ENCODE measurements at regions not wholly inside any gene's neighbourhood (a gene's known extent, or its start where the extent isn't known, plus 50 kb on each side); places are given as distances from the start of the nearest gene placed in this dataset.

DNA sequence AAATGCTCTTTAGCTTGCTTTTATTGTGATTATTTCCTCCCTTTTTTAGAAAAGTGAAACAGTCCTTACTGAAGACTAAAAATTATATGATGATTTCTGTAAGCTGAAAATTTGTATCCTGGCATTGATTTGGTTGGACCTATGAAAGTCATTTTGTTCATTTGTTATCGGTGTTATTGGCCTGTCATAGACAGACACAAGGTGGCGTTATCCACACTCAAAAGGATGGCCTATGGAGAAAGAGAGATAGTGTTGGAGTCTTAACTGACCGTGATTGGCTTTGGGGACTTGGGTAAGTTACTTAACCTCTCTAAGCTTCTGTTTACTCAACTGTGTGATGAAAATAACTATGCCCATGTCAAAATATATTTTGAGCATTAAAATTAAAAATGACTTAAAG lies 203.6 kb upstream of the CHODL start:
- Histone ChIP-seq H3K4me3 (replicated peaks in 1 of 3; ENCODE audit: insufficient read depth in 1 of 3, low read depth in 1 of 3, low read length in 3 of 3) (no peak overlapping the region), H2AFZ (ENCODE audit: low read depth, low read length) (no peak overlapping the region), H4K20me1 (replicated peaks; ENCODE audit: control insufficient read depth, extremely low read depth, insufficient read depth, low read length) (no peaks in the 10 kb centered on the region), H3K27me3 (ENCODE audit: control insufficient read depth in 2 of 2, insufficient read depth in 2 of 2, low read length in 2 of 2) (no peaks in the 10 kb centered on the region), H3K79me2 (ENCODE audit: control insufficient read depth, insufficient read depth, low read length) (no peaks in the 10 kb centered on the region), H3K9me3 (replicated peaks; ENCODE audit: control insufficient read depth, insufficient read depth, low read length) (no peaks in the 10 kb centered on the region), H3K4me2 (ENCODE audit: insufficient read depth, low read length) (no peak overlapping the region), H3K4me1 (ENCODE audit: control insufficient read depth, extremely low read depth, insufficient read depth, low read length) (no peaks in the 10 kb centered on the region), H3K9ac (replicated peaks; ENCODE audit: extremely low read depth, insufficient read depth, low read length) (no peak overlapping the region), H3K9me1 (replicated peaks; ENCODE audit: control insufficient read depth, extremely low read depth, insufficient read depth, low read length) (no peaks in the 10 kb centered on the region), H3K27ac (ENCODE audit: insufficient read depth, low read depth, low read length) (no peak overlapping the region), H3K36me3 (ENCODE audit: control insufficient read depth in 2 of 2, extremely low read depth in 1 of 2, insufficient read depth in 2 of 2, low read length in 2 of 2) (no peaks in the 10 kb centered on the region)
- DNase-seq (ENCODE audit: low read depth, low spot score) (peak; percentile 59), FAIRE-seq (no peak)
- dilution Hi-C loops (cut with MboI; ENCODE audit: extremely low pct_ligation_motif_present, low sequenced_read_pairs) = no loop called here
- TF ChIP-seq MAX (IDR thresholded peaks at IDR 0.05; ENCODE audit: insufficient read depth, insufficient read length) (no peak), EZH2 (IDR thresholded peaks at IDR 0.05; ENCODE audit: borderline replicate concordance, low read depth, low read length, severe bottlenecking) (no peak), FOS (IDR thresholded peaks at IDR 0.05; ENCODE audit: borderline replicate concordance, insufficient read depth, low read length) (no peak), POLR2AphosphoS5 (IDR thresholded peaks at IDR 0.05; ENCODE audit: insufficient read depth, low read depth, low read length) (no peak), POLR2A (IDR thresholded peaks at IDR 0.05; ENCODE audit: low read depth, low read length) (no peak), GATA2 (IDR thresholded peaks at IDR 0.05; ENCODE audit: insufficient read depth, insufficient read length, low read depth, low read length) (no peak), CTCF (IDR thresholded peaks at IDR 0.05; ENCODE audit: extremely low read depth in 1 of 2, insufficient read depth in 1 of 2, low read depth in 1 of 2, low read length in 2 of 2) (peak; percentile 40 to 56), JUN (IDR thresholded peaks at IDR 0.05; ENCODE audit: borderline replicate concordance, insufficient read depth, insufficient read length, low read depth) (no peak), MYC (IDR thresholded peaks at IDR 0.05; ENCODE audit: low read depth, low read length) (no peak)
- POLR2A ChIA-PET = no interaction called here
- no TSS peak for BruUV-seq (replicated peaks)
- CTCF ChIA-PET = interaction anchor here (0.6 to 5.0 kb wide), 52 partner anchors 8 to 459 kb away, joined by 3 to 214 read pairs (median 5); no protein-coding TSS in a partner anchor
- intact Hi-C loops (cut with micrococcal nuclease) = loop anchor here (1.0 to 2.0 kb wide), 5 partner anchors 164 to 328 kb away; no protein-coding TSS in a partner anchor

All from endothelial cell of umbilical vein (primary cell).